MV-4-11 (cell line): ENCODE measurements at regions not wholly inside any gene's neighbourhood (a gene's known extent, or its start where the extent isn't known, plus 50 kb on each side); places are given as distances from the start of the nearest gene placed in this dataset.
A peak's percentile ranks its signal among the peaks of the same experiment; 100 is the strongest.
"Not testable (repeated sequence)": the region's sequence is repeated elsewhere in the genome, so short reads cannot be mapped to it uniquely, and the experiment has no call there.

Source experiments
- DNase-seq: peaks from one replicate; lab custom pipeline; 2025; lab: John Stamatoyannopoulos, UW

GRCh38 chr13:50453188-50453587 is 390.3 kb downstream of the DLEU7 start:
- no peak for DNase-seq

GRCh38 chr13:50456111-50456510 is 387.4 kb downstream of the DLEU7 start:
- DNase-seq: no peak

- DNase-seq: peak; percentile 32
These were observed 385.8 kb downstream of the DLEU7 start for GRCh38 chr13:50457415-50458393.

GRCh38 chr13:50459046-50459445 is 384.4 kb downstream of the DLEU7 start:
- DNase-seq: no peak

GRCh38 chr13:50459658-50460057 is 383.8 kb downstream of the DLEU7 start:
- no peak for DNase-seq

- DNase-seq: no peak
These were observed 383.1 kb downstream of the DLEU7 start for GRCh38 chr13:50460358-50460757.

- DNase-seq: no peak
These were observed 382.3 kb downstream of the DLEU7 start for GRCh38 chr13:50461189-50461588.

GRCh38 chr13:50463719-50464118 is 379.8 kb downstream of the DLEU7 start:
- DNase-seq: no peak

GRCh38 chr13:50464349-50465251 is 378.9 kb downstream of the DLEU7 start:
- no peak for DNase-seq

- DNase-seq: no peak
These were observed 377.0 kb downstream of the DLEU7 start for GRCh38 chr13:50466456-50466855.

- DNase-seq: no peak
These were observed 376.1 kb downstream of the DLEU7 start for GRCh38 chr13:50467156-50468110.

GRCh38 chr13:50468849-50469669 is 374.4 kb downstream of the DLEU7 start:
- DNase-seq: no peak

- DNase-seq: not testable (repeated sequence)
These were observed 370.4 kb downstream of the DLEU7 start for GRCh38 chr13:50473050-50473449.

- DNase-seq: no peak
These were observed 369.3 kb downstream of the DLEU7 start for GRCh38 chr13:50474088-50474662.

GRCh38 chr13:50476577-50477285 is 366.8 kb downstream of the DLEU7 start:
- DNase-seq: no peak

GRCh38 chr13:50481936-50482335 is 361.6 kb downstream of the DLEU7 start:
- no peak for DNase-seq

- no peak for DNase-seq
These were observed 360.1 kb downstream of the DLEU7 start for GRCh38 chr13:50483416-50483815.

- no peak for DNase-seq
These were observed 358.9 kb downstream of the DLEU7 start for GRCh38 chr13:50484472-50485113.
